DOHH2 (cell line): ENCODE measurements at regions not wholly inside any gene's neighbourhood (a gene's known extent, or its start where the extent isn't known, plus 50 kb on each side); places are given as distances from the start of the nearest gene placed in this dataset.

Experiments used
- H3F3A ChIP-seq: fragments of 200-600 bp; sonication (generic), shearing (Covaris generic); 2 replicates; pipeline ENCODE4 v1.6.0; 2016; ENCODE audit warnings: antibody characterized with exemption, mild to moderate bottlenecking; ENCODE audit not compliant: control insufficient read depth, insufficient read depth
- H3K27ac ChIP-seq: fragments of 200-600 bp; sonication (generic); 2 replicates; pipeline ENCODE4 v1.5.1; 2014; ENCODE audit warnings: low read depth, mild to moderate bottlenecking, low read length, moderate library complexity
- H3K27me3 ChIP-seq: fragments of 200-600 bp; sonication (generic); 2 replicates; pipeline ENCODE4 v1.6.1; 2014; ENCODE audit warnings: mild to moderate bottlenecking, low read length, mixed read lengths; ENCODE audit not compliant: control insufficient read depth
- H3K36me3 ChIP-seq: fragments of 200-600 bp; sonication (generic); 2 replicates; pipeline ENCODE4 v1.6.1; 2014; ENCODE audit warnings: mild to moderate bottlenecking, low read length, moderate library complexity, mixed read lengths; ENCODE audit not compliant: control insufficient read depth
- H3K4me1 ChIP-seq: fragments of 200-600 bp; sonication (generic); 2 replicates; pipeline ENCODE4 v1.6.1; 2014; ENCODE audit warnings: mild to moderate bottlenecking, low read length, mixed read lengths; ENCODE audit not compliant: control insufficient read depth
- H3K4me2 ChIP-seq: fragments of 200-600 bp; sonication (generic); 2 replicates; pipeline ENCODE4 v1.6.0; 2014; ENCODE audit warnings: mild to moderate bottlenecking, low read length, moderate library complexity
- H3K4me3 ChIP-seq: fragments of 200-600 bp; sonication (generic); 2 replicates; pipeline ENCODE4 v1.5.1; 2014; ENCODE audit warnings: mild to moderate bottlenecking, low read length, mixed read lengths
- H3K79me2 ChIP-seq: fragments of 200-600 bp; sonication (generic); 2 replicates; pipeline ENCODE4 v1.6.1; 2014; ENCODE audit warnings: mild to moderate bottlenecking, low read length, mixed read lengths; ENCODE audit not compliant: control insufficient read depth
- H3K9me2 ChIP-seq: fragments of 200-600 bp; sonication (generic); replicated peaks from 2 replicates; pipeline ENCODE4 v1.6.1; 2014; ENCODE audit warnings: mild to moderate bottlenecking, low read length, mixed read lengths; ENCODE audit not compliant: control insufficient read depth
- H3K9me3 ChIP-seq: fragments of 200-600 bp; sonication (generic); 2 replicates; pipeline ENCODE4 v1.6.1; 2014; ENCODE audit warnings: antibody characterized with exemption, low read length, mixed read lengths; ENCODE audit not compliant: control insufficient read depth, insufficient read depth
- H4K20me1 ChIP-seq: fragments of 200-600 bp; sonication (generic); 2 replicates; pipeline ENCODE4 v1.6.0; 2014; ENCODE audit warnings: low read depth, mild to moderate bottlenecking, antibody characterized with exemption, low read length, moderate library complexity; ENCODE audit not compliant: control insufficient read depth, insufficient read depth
- EZH2phosphoT487 ChIP-seq: fragments of 200-600 bp; sonication (generic); IDR thresholded peaks from 2 replicates; pipeline ENCODE4 v1.6.1; 2017; ENCODE audit warnings: borderline replicate concordance, mild to moderate bottlenecking, antibody characterized with exemption, low read length, moderate library complexity, mixed read lengths
- TF ChIP-seq, protein P1 (sequence below): fragments of 200-600 bp; sonication (generic); IDR thresholded peaks from one replicate; pipeline ENCODE4 v1.5.1; 2014; ENCODE audit warnings: antibody characterized with exemption, mild to moderate bottlenecking, low read depth, low read length; ENCODE audit not compliant: poor library complexity, severe bottlenecking

DNA sequence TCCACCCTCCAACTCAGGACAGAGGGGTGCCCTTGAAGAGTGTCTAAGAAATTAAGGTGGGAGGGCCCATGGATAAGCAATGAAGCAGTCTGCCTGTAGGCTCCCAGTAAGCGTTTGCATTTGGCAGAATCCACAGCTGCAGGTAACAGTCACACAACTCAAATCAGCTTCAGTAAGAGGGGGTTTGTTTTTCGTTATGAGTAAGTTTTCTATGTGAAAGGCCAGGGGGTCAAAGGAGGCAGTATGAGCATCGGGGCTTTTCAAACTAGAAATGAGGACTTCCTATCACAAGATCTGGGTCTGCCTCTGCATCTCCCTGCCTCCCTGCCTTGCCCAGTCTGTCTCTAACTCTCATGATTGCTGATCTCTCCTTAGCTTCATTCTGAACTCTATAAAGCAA lies 128.1 kb upstream of the CCL2 start:
- H3K27ac ChIP-seq = no peak overlapping the region
- no peak overlapping the region for H3K4me2 ChIP-seq
- no peaks in the 10 kb centered on the region for H3K9me2 ChIP-seq
- no peaks in the 10 kb centered on the region for H3F3A ChIP-seq
- H3K27me3 ChIP-seq = no peaks in the 10 kb centered on the region
- TF ChIP-seq, protein P1, sequence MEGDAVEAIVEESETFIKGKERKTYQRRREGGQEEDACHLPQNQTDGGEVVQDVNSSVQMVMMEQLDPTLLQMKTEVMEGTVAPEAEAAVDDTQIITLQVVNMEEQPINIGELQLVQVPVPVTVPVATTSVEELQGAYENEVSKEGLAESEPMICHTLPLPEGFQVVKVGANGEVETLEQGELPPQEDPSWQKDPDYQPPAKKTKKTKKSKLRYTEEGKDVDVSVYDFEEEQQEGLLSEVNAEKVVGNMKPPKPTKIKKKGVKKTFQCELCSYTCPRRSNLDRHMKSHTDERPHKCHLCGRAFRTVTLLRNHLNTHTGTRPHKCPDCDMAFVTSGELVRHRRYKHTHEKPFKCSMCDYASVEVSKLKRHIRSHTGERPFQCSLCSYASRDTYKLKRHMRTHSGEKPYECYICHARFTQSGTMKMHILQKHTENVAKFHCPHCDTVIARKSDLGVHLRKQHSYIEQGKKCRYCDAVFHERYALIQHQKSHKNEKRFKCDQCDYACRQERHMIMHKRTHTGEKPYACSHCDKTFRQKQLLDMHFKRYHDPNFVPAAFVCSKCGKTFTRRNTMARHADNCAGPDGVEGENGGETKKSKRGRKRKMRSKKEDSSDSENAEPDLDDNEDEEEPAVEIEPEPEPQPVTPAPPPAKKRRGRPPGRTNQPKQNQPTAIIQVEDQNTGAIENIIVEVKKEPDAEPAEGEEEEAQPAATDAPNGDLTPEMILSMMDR = no peak
- no peak for TF ChIP-seq EZH2phosphoT487
- H3K4me3 ChIP-seq = no peak overlapping the region
- H4K20me1 ChIP-seq = no peaks in the 10 kb centered on the region
- H3K4me1 ChIP-seq = no peaks in the 10 kb centered on the region
- no peaks in the 10 kb centered on the region for H3K36me3 ChIP-seq
- H3K9me3 ChIP-seq = no peaks in the 10 kb centered on the region
- no peaks in the 10 kb centered on the region for H3K79me2 ChIP-seq

DNA sequence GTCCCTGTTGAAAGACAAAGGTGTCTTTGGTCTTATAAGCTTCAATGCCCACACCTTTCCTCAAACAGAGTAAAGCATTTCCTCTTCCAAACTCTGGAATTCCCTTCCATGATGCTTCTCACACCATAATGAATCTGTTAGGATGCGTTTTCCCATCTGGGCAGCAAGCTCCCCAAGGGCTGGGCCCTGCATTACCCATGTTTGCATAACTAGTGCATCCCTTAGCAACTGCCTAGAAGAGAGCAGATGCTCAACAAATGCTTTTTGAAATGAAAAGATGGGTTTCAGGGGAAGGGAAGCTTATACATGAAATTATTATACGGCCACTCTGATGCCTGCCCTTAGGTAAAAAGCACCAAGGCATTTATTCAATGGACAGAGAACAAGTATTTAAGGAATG lies 124.5 kb upstream of the CCL2 start:
- Histone ChIP-seq H3F3A (no peaks in the 10 kb centered on the region), H3K36me3 (no peaks in the 10 kb centered on the region), H3K27me3 (no peaks in the 10 kb centered on the region), H3K27ac (no peak overlapping the region), H3K4me2 (no peak overlapping the region), H3K4me3 (no peak overlapping the region), H3K9me2 (no peaks in the 10 kb centered on the region), H3K4me1 (no peaks in the 10 kb centered on the region), H3K9me3 (no peaks in the 10 kb centered on the region), H3K79me2 (no peaks in the 10 kb centered on the region), H4K20me1 (no peaks in the 10 kb centered on the region)
- TF ChIP-seq, protein P1 = no peak
- no peak for TF ChIP-seq EZH2phosphoT487

DNA sequence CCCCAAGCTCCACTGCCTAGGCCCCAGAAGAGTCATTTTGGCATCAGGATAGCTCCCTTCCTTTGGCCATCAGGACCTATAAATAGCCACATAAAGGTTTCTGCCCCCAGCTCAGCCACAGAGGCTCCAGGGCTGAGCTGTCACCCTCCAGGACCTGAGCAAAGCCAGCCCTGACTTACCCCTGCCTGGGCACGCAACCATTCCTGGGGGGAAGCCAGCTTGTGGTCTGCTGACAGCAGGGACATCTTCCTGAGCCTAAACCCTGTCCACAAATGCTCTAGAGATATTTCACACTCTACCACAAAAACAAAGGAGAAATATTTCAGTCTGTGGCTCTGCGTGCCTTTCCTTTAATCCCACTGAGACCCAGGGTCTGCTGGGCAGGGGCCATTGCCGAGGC lies 123.7 kb upstream of the CCL2 start:
- no peaks in the 10 kb centered on the region for H3K79me2 ChIP-seq
- no peaks in the 10 kb centered on the region for H3K9me3 ChIP-seq
- TF ChIP-seq, protein P1 = no peak
- no peak for TF ChIP-seq EZH2phosphoT487
- H3F3A ChIP-seq = no peaks in the 10 kb centered on the region
- no peak overlapping the region for H3K4me2 ChIP-seq
- no peak overlapping the region for H3K4me3 ChIP-seq
- no peaks in the 10 kb centered on the region for H3K4me1 ChIP-seq
- H4K20me1 ChIP-seq = no peaks in the 10 kb centered on the region
- H3K27ac ChIP-seq = no peak overlapping the region
- no peaks in the 10 kb centered on the region for H3K36me3 ChIP-seq
- H3K27me3 ChIP-seq = no peaks in the 10 kb centered on the region
- no peaks in the 10 kb centered on the region for H3K9me2 ChIP-seq

DNA sequence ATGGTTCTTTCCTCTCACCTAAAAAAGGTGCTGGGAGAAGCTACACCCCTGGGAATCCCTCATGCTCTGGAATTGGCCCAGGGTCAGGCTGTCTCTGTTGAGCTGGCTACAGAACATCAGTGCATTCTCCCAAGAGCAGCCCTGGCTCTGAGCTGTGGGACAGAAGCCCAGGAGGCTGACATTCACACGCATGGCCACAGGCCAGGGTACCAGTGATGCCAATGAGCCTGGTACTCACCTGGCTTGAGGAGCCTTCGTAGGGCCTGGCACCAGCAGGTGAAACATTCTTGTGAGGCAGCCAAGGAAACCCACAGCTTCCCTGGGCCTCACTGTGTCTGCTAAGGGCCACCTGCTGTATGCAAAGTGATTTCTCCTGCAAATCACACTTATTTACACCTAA lies 121.7 kb upstream of the CCL2 start:
- no peaks in the 10 kb centered on the region for H3K27me3 ChIP-seq
- H3K9me3 ChIP-seq = no peaks in the 10 kb centered on the region
- H3K36me3 ChIP-seq = no peaks in the 10 kb centered on the region
- TF ChIP-seq, protein P1 = no peak
- no peak for TF ChIP-seq EZH2phosphoT487
- H3K4me2 ChIP-seq = no peak overlapping the region
- H3K9me2 ChIP-seq = no peaks in the 10 kb centered on the region
- no peaks in the 10 kb centered on the region for H3F3A ChIP-seq
- no peak overlapping the region for H3K4me3 ChIP-seq
- no peaks in the 10 kb centered on the region for H3K79me2 ChIP-seq
- no peaks in the 10 kb centered on the region for H3K4me1 ChIP-seq
- no peaks in the 10 kb centered on the region for H4K20me1 ChIP-seq
- H3K27ac ChIP-seq = no peak overlapping the region
